SJCRH30 (cell line): ENCODE measurements at regions not wholly inside any gene's neighbourhood (a gene's known extent, or its start where the extent isn't known, plus 50 kb on each side); places are given as distances from the start of the nearest gene placed in this dataset.
A peak's percentile ranks its signal among the peaks of the same experiment; 100 is the strongest.

Experiments
- DNase-seq, 2 experiments: peaks; one replicate each; pipeline ENCODE4 v3.0.0-alpha.2; 2015 to 2020
- H3K27ac ChIP-seq: fragments of 250-450 bp; sonication (Bioruptor Pico); 2 replicates; pipeline ENCODE4 v1.5.1; 2020; ENCODE audit warnings: mild to moderate bottlenecking, moderate library complexity
- H3K27me3 ChIP-seq: fragments of 250-450 bp; sonication (Bioruptor Pico); 2 replicates; pipeline ENCODE4 v1.5.1; 2020; ENCODE audit warnings: mild to moderate bottlenecking, moderate library complexity
- H3K36me3 ChIP-seq: fragments of 250-450 bp; sonication (Bioruptor Pico); 2 replicates; pipeline ENCODE4 v1.5.1; 2020; ENCODE audit warnings: mild to moderate bottlenecking, moderate library complexity
- H3K4me1 ChIP-seq: fragments of 250-450 bp; sonication (Bioruptor Pico); 2 replicates; pipeline ENCODE4 v1.5.1; 2020; ENCODE audit warnings: mild to moderate bottlenecking, moderate library complexity
- H3K4me3 ChIP-seq: fragments of 250-450 bp; sonication (Bioruptor Pico); 2 replicates; pipeline ENCODE4 v1.5.1; 2020; ENCODE audit warnings: mild to moderate bottlenecking, moderate library complexity
- H3K9me3 ChIP-seq: fragments of 250-450 bp; sonication (Bioruptor Pico); replicated peaks from 2 replicates; pipeline ENCODE4 v1.5.1; 2020; ENCODE audit warnings: mild to moderate bottlenecking, moderate library complexity

DNA sequence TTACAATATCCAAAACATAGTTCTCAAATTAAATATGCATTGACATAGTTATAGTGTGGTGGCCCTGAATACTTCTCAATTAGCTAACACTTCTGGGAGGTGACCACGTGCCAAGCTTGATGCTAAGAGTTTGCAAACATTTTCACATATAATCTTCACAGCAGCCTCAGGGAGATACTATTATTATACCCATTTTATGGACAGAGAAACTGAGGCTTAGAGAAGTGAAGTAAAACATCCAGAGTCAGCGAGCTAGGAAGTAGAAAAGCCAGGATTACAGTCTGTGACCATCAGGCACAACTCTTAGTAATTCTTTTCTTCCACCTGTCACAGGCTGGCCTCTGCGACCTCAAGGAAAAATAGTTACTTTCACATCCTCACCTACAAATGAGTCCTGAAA is 102.2 kb upstream of the IRX6 start:
- no peaks in the 10 kb centered on the region for H3K4me1 ChIP-seq
- no peak overlapping the region for H3K27ac ChIP-seq
- no peaks in the 10 kb centered on the region; the same call in 1 of the 2 replicates for H3K9me3 ChIP-seq
- H3K4me3 ChIP-seq: no peak overlapping the region
- no peak for DNase-seq
- H3K27me3 ChIP-seq: no peaks in the 10 kb centered on the region
- no peaks in the 10 kb centered on the region for H3K36me3 ChIP-seq

DNA sequence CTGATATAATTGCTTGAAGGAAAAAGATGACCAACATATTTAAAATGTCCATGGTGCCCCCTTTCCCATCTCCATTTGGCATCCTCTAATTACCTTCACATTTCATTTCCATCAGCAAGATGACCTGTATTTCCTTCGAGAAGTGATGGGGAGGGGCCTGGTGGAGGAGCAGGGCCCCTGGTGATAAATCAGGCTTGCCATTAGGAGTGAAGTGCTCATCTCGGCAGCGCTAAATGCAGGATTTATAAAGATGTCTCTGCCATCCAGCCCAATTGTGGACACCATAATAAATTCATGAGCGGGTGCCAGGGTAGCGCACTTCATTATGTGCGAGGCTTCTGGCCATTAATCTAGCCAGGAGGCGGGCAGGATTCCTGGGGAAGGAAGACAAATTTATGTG is 101.5 kb upstream of the IRX6 start:
- Histone ChIP-seq H3K36me3 (no peaks in the 10 kb centered on the region), H3K27ac (no peak overlapping the region)

DNA sequence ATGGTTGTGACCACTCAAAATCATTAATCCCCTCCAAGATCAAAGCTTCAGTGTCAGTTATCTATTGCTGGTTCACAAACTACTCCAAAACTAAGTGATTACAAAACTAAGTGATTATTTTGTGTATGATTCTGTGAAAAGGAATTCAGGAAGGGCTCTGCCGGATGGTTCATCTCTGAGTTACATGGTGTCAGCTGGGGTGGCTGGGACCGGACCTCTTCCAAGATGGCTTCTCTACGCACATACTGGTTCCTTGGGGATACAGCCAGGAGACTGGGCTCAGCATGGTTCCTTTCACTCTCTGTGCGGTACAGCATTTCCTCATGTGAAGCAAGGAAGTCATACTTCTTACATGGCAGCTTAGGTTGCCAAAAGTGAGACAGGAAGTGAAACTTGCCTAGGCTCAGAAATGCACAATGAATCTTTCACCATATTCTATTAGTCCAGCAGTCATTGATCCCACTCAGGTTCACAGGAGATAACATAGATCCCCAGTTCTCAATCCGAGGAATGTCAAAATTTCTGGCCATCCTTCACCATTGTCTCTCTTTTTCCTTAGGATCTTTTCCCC is 97.9 kb upstream of the IRX6 start:
- Histone ChIP-seq H3K27me3 (no peaks in the 10 kb centered on the region), H3K4me1 (no peaks in the 10 kb centered on the region), H3K9me3 (no peaks in the 10 kb centered on the region; the same call in 1 of the 2 replicates), H3K4me3 (no peak overlapping the region), H3K27ac (no peak overlapping the region), H3K36me3 (no peaks in the 10 kb centered on the region; the same call in 1 of the 2 replicates)
- no peak for DNase-seq

More for the DNA sequence above, 101.5 kb upstream of the IRX6 start:
- H3K9me3 ChIP-seq: no peaks in the 10 kb centered on the region; the same call in 1 of the 2 replicates
- no peak overlapping the region for H3K4me3 ChIP-seq
- no peaks in the 10 kb centered on the region for H3K27me3 ChIP-seq
- no peaks in the 10 kb centered on the region for H3K4me1 ChIP-seq
- DNase-seq: no peak

DNA sequence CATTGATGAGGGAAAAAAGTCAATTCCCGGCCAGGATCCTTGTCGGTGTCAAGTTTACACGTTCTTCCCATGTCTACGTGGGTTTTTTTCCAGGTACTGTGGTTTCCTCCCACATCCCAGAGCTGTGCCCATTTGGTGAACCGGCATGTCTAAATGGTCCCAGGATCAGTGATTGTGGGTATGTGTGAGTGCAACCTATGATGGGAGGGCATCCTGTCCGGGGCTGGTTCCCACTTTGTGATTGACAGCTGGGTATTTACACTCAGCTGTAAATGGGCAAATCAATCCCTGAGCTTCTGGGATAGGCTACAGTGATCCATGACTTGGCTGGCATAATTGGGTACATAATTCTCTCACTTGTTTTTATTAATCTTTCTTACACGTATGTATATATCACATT is 91.2 kb upstream of the IRX6 start:
- Histone ChIP-seq H3K4me3 (no peak overlapping the region), H3K27ac (no peak overlapping the region), H3K36me3 (no peaks in the 10 kb centered on the region; the same call in 1 of the 2 replicates), H3K4me1 (no peaks in the 10 kb centered on the region), H3K27me3 (no peaks in the 10 kb centered on the region), H3K9me3 (no peaks in the 10 kb centered on the region)
- no peak for DNase-seq

DNA sequence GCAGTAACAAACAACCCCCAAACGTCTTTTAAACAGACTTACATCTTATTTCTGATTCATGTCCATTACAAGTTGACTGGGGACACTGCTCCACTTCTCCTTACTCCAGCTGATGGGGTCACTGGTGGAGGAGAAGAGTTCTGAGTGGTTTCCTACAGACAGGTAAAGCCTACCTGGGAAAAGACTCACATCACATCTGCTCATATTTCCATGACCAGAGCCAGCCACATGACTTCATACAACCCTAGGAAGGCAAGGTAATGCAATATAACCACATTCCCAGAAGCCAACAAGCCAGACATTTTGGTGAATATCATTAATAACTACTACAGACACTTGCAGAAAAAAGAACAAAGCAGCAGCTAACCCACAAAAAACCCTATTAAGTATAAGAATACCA is 90.5 kb upstream of the IRX6 start:
- Histone ChIP-seq H3K9me3 (no peaks in the 10 kb centered on the region), H3K36me3 (no peaks in the 10 kb centered on the region), H3K4me1 (no peaks in the 10 kb centered on the region), H3K27me3 (no peaks in the 10 kb centered on the region), H3K27ac (no peak overlapping the region), H3K4me3 (no peak overlapping the region)
- no peak for DNase-seq

DNA sequence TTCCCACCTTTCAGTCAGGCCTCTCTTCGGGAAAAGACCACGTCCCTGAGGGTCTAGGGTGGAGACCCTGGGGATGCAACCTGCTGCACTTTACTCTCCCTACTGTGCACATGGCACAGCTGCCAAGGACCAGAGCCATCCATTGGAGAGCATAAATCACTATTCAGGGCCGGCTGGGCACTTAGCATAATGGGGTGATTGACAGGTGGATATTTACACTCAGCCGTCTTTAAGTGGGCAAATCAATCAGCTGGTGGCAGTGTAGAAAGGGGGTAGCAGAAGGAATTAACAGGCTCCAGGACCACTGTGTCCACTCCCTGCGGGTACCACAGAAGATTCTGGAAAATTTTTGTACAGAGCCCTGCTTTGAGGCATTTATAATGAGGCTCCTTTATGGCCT is 87.3 kb upstream of the IRX6 start:
- Histone ChIP-seq H3K27me3 (no peaks in the 10 kb centered on the region), H3K27ac (no peak overlapping the region), H3K4me1 (no peaks in the 10 kb centered on the region; the same call in 1 of the 2 replicates), H3K9me3 (no peaks in the 10 kb centered on the region), H3K4me3 (no peak overlapping the region), H3K36me3 (no peaks in the 10 kb centered on the region)
- no peak for DNase-seq

DNA sequence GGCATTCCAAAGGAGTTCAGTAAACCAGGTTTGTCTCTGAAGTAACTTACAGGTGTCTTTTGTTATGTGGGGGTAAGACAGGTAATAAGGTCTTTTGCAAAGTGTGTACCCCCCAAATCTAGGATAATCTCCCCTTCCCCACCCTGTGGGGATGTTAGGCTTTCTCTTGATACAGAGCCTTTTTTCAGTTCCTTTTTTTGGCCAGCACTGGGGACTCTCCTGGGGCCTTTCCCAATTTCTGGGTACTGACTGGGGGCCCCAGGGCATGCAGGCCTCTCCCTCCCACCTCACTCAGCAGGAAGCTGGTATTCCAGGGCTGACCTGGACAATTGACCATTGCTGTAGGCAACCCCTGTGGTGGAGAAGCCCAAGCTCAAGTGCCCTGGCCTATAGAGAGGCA is 84.3 kb upstream of the IRX6 start:
- H3K4me3 ChIP-seq: no peak overlapping the region
- H3K36me3 ChIP-seq: no peaks in the 10 kb centered on the region
- no peak for DNase-seq
- H3K27ac ChIP-seq: no peak overlapping the region
- H3K27me3 ChIP-seq: no peaks in the 10 kb centered on the region
- H3K9me3 ChIP-seq: 0 out of 2 replicates have a peak, but pooled peaks cover 4% of the 10 kb centered on the region
- H3K4me1 ChIP-seq: peaks cover 2% of the 10 kb centered on the region; the same call in 1 of the 2 replicates

DNA sequence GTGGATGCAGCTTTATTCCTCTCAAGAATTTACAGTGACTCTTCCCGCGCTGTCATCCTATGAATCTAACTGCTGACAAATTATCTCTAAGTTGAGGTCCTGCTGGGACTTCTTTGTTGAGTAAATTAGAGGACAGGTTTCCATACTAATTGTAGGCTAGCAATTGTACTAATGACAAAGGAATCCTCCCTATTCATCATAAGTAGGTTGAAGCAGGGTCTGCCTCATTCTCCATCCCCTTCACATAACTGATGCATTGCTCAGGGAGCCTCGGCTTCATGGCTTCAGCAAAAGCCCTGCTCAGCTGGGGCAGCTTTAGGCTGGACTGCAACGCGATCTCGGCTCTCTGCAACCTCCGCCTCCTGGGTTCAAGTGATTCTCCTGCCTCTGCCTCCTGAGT is 83.1 kb upstream of the IRX6 start:
- Histone ChIP-seq H3K4me1 (peaks cover 2% of the 10 kb centered on the region; the same call in 1 of the 2 replicates), H3K9me3 (0 out of 2 replicates have a peak, but pooled peaks cover 4% of the 10 kb centered on the region), H3K4me3 (no peak overlapping the region), H3K36me3 (no peaks in the 10 kb centered on the region), H3K27me3 (no peaks in the 10 kb centered on the region), H3K27ac (no peak overlapping the region)
- DNase-seq: no peak

DNA sequence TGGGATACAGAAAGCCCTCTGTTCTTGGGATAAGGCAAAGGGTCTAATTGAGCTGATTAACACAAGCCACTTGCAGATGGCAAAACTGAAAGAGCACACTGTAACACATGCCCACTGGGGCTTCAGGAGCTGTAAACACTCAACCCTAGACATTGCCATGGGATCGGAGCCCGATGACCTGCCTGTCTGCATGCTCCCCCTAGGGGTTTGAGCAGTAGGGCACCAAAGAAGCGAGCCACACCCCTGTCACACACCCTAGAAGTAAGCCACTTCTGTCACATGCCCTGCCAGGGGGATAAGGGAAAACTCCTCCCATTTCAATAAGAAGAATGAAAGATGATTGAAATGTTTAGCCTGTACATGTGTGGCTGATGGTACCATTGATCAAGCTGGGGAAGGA is 81.3 kb upstream of the IRX6 start:
- Histone ChIP-seq H3K4me1 (peaks cover 2% of the 10 kb centered on the region; the same call in 1 of the 2 replicates), H3K27me3 (no peaks in the 10 kb centered on the region), H3K27ac (no peak overlapping the region), H3K36me3 (no peaks in the 10 kb centered on the region), H3K4me3 (no peak overlapping the region), H3K9me3 (0 out of 2 replicates have a peak, but pooled peaks cover 4% of the 10 kb centered on the region)
- DNase-seq: no peak

DNA sequence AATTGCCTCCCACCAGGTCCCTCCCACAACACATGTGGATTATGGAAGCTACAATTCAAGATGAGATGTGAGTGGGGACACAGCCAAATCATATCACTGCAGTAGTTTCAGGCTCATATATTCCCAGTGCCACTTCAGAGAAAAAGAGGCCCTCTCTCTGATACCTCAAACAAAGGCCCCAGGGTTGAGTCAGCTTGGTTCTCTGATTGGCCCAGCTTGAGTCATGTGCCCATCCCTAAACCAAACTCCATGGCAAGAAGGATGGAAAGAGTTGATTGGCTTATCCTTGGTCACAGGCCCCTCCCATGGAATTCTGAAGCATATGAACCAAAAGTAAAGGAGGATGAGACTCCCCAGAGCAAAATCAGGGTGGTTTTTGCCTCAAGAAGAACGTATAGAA is 75.9 kb upstream of the IRX6 start:
- peak overlapping the region; percentile 96 for H3K27ac ChIP-seq
- H3K4me3 ChIP-seq: no peak overlapping the region
- no peaks in the 10 kb centered on the region for H3K27me3 ChIP-seq
- H3K36me3 ChIP-seq: no peaks in the 10 kb centered on the region
- peak; percentile 48 to 76 for DNase-seq
- peaks cover 32% of the 10 kb centered on the region for H3K4me1 ChIP-seq
- 0 out of 2 replicates have a peak, but pooled peaks cover 4% of the 10 kb centered on the region for H3K9me3 ChIP-seq

DNA sequence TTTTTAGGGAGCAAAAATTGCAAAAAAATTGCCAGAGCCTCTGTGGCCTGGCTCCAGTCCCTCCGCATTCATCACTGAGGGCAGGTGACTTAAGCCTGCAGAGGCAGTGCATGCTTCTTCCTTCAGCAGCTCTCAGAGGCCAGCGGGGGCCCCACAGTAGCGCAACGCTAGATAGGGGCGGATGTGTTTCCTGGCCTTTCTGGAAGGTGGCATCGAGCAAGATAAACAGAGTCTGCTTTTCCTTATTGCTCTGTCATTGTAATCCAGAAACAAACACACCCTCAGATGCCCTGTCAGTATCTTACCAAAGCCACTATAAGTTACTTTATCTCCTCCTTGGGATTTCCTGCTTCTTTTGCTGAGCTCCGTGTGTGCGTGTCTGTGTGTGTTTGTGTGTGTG is 75.5 kb upstream of the IRX6 start:
- Histone ChIP-seq H3K4me3 (no peak overlapping the region), H3K27me3 (no peaks in the 10 kb centered on the region), H3K36me3 (no peaks in the 10 kb centered on the region), H3K9me3 (0 out of 2 replicates have a peak, but pooled peaks cover 4% of the 10 kb centered on the region), H3K27ac (peak overlapping the region; percentile 96), H3K4me1 (peaks cover 32% of the 10 kb centered on the region)
- DNase-seq: peak; percentile 30 to 55

DNA sequence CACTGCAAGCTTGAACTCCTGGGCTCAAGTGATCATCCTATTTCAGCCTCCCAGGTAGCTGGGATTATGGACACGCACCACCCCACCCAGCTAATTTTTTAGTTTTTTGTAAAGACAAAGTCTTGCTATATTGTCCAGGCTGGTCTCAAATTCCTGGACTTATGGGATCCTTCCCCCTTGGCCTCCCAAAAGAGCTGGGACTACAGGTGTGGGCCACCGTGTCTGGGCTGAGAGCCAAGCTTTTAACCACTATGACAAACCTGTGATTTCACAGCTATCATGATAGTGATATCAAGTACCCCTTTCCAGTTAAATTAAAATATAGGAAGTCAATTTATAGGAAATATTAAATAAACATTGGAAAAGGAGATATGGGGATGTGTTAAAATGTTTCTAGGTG is 74.6 kb upstream of the IRX6 start:
- Histone ChIP-seq H3K9me3 (peaks cover 4% of the 10 kb centered on the region; the same call in 1 of the 2 replicates), H3K4me1 (peaks cover 32% of the 10 kb centered on the region), H3K4me3 (no peak overlapping the region), H3K36me3 (no peaks in the 10 kb centered on the region), H3K27me3 (no peaks in the 10 kb centered on the region), H3K27ac (peak overlapping the region; percentile 96)
- peak; percentile 79 to 91 for DNase-seq

DNA sequence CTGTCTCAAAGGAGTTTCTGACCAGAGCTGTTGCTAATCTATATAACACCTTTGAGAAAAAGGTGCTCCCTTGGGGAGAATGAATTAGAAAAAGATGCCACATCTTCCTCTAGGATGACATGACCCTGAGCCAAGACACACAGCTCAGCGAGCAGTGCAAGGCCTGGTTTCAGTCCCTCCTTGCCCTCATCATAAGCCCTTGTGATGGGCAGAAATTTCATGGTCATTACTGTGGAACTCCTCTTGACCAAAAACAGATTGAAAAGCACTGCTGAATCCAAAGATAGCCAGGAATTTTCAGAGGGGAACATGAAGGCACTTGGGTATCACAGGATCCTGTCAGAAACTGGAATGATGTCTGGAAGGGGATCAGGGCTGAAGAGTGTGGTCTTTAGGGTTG is 74.1 kb upstream of the IRX6 start:
- no peaks in the 10 kb centered on the region for H3K36me3 ChIP-seq
- H3K27ac ChIP-seq: peak overlapping the region; percentile 96
- H3K4me1 ChIP-seq: peaks cover 32% of the 10 kb centered on the region
- peak; percentile 74 to 89 for DNase-seq
- peaks cover 4% of the 10 kb centered on the region; the same call in 1 of the 2 replicates for H3K9me3 ChIP-seq
- no peaks in the 10 kb centered on the region for H3K27me3 ChIP-seq
- H3K4me3 ChIP-seq: no peak overlapping the region

DNA sequence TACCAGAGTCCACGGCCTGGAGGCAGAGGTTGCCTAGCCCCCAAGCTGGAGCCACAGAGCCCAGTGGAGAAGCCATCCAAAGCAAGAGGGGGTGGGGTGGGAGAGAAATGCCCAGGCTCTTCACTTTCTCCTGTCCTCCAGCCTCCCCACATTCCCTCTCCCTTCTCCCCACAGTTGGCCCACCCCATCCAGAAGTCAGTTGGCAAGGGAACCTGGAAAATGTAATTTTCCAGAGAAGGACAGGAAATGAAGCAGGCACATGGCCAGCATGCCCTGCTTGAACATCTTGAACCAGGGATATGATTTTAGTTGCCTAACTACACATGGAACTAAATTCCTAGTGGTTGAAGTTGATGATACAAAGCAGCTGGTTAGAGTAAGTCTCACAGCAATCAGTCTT is 73.3 kb upstream of the IRX6 start:
- Histone ChIP-seq H3K9me3 (peaks cover 4% of the 10 kb centered on the region; the same call in 1 of the 2 replicates), H3K4me3 (no peak overlapping the region)
- DNase-seq: peak; percentile 60 to 75

DNA sequence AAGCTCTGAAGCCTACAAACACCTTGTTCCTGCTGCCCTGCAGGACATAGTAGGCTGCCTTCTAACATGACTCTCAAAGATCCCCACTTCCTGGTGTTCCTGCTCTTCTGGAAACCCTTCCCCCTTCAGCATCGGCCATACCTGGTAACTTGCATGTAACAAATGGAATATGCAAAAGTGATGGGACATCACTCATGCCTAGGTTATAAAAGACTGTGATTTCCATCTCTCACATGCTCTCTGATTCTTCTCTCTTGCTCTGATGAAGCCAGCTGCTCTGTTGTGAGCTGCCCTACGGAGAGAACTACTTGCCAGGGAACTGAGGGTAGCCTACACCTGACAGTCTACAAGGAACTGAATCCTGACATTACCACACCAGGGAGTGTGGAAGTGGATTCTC is 72.9 kb upstream of the IRX6 start:
- no peak overlapping the region for H3K4me3 ChIP-seq
- no peaks in the 10 kb centered on the region for H3K27me3 ChIP-seq
- H3K27ac ChIP-seq: peak overlapping the region; percentile 96
- no peak for DNase-seq
- H3K4me1 ChIP-seq: peaks cover 32% of the 10 kb centered on the region
- peaks cover 4% of the 10 kb centered on the region; the same call in 1 of the 2 replicates for H3K9me3 ChIP-seq
- no peaks in the 10 kb centered on the region for H3K36me3 ChIP-seq

More for the DNA sequence above, 73.3 kb upstream of the IRX6 start:
- Histone ChIP-seq H3K27me3 (no peaks in the 10 kb centered on the region), H3K27ac (peak overlapping the region; percentile 96), H3K36me3 (no peaks in the 10 kb centered on the region), H3K4me1 (peaks cover 32% of the 10 kb centered on the region)

DNA sequence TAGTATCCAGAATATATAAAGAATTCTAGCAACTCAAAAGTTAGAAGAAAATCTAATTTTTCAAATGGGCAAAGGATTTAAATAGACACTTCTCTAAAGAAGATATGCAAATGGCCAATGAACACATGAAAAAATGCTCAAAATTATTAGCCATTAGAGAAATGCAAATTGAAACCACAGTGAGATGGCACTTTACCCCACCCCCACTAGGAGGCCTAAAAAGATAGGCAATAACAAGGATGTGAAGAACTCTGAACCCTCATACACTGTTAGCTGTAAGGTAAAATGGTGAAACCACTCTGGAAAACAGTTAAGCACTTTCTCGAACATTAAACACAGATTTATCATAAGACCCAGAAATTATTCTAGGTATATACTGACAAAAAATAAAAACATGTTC is 71.4 kb upstream of the IRX6 start:
- peaks cover 32% of the 10 kb centered on the region for H3K4me1 ChIP-seq
- H3K9me3 ChIP-seq: peaks cover 4% of the 10 kb centered on the region; the same call in 1 of the 2 replicates
- H3K27ac ChIP-seq: no peak overlapping the region
- H3K4me3 ChIP-seq: no peak overlapping the region
- DNase-seq: no peak
- H3K36me3 ChIP-seq: no peaks in the 10 kb centered on the region
- no peaks in the 10 kb centered on the region for H3K27me3 ChIP-seq
